SU-DHL-6 (cell line): ENCODE measurements at regions not wholly inside any gene's neighbourhood (a gene's known extent, or its start where the extent isn't known, plus 50 kb on each side); places are given as distances from the start of the nearest gene placed in this dataset.

ENCODE experiments used
- EZH2phosphoT487 ChIP-seq: fragments of 200-600 bp; sonication (generic), shearing (Covaris generic); conservative IDR thresholded peaks from 2 replicates; pipeline ENCODE4 v1.6.1; 2018; ENCODE audit warnings: mild to moderate bottlenecking, antibody characterized with exemption, low read length, moderate library complexity, mixed read lengths
- TF ChIP-seq, protein P1 (sequence below): fragments of 200-600 bp; sonication (generic); IDR thresholded peaks from one replicate; pipeline ENCODE4 v1.5.1; 2017; ENCODE audit warnings: antibody characterized with exemption, mild to moderate bottlenecking, low read length, moderate library complexity; ENCODE audit not compliant: insufficient read depth, poor library complexity, severe bottlenecking

- TF ChIP-seq, protein P1, sequence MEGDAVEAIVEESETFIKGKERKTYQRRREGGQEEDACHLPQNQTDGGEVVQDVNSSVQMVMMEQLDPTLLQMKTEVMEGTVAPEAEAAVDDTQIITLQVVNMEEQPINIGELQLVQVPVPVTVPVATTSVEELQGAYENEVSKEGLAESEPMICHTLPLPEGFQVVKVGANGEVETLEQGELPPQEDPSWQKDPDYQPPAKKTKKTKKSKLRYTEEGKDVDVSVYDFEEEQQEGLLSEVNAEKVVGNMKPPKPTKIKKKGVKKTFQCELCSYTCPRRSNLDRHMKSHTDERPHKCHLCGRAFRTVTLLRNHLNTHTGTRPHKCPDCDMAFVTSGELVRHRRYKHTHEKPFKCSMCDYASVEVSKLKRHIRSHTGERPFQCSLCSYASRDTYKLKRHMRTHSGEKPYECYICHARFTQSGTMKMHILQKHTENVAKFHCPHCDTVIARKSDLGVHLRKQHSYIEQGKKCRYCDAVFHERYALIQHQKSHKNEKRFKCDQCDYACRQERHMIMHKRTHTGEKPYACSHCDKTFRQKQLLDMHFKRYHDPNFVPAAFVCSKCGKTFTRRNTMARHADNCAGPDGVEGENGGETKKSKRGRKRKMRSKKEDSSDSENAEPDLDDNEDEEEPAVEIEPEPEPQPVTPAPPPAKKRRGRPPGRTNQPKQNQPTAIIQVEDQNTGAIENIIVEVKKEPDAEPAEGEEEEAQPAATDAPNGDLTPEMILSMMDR, result no peak
- no peak for TF ChIP-seq EZH2phosphoT487
Measured at GRCh38 chr10:125249948-125250347, 89.6 kb upstream of the CTBP2 start.
